HepG2 (cell line): ENCODE measurements at regions not wholly inside any gene's neighbourhood (a gene's known extent, or its start where the extent isn't known, plus 50 kb on each side); places are given as distances from the start of the nearest gene placed in this dataset.

Experiments used
- GTF3A ChIP-seq: sonication (generic); formaldehyde crosslinking; conservative IDR thresholded peaks from 2 replicates; pipeline ENCODE4 v1.4.0; 2020; ENCODE audit warnings: mild to moderate bottlenecking, missing genetic modification reagents
- JUNB ChIP-seq: sonication (generic); formaldehyde crosslinking; IDR thresholded peaks from 2 replicates; pipeline ENCODE4 v1.8.0; 2022; ENCODE audit warnings: missing genetic modification reagents, mild to moderate bottlenecking, borderline replicate concordance
- KLF11 ChIP-seq: IDR thresholded peaks from 2 replicates; pipeline ENCODE4 v1.6.1; 2016; ENCODE audit warnings: missing compliant biosample characterization
- ZNF3 ChIP-seq: IDR thresholded peaks from 2 replicates; pipeline ENCODE4 v1.7.0; 2017; ENCODE audit warnings: inconsistent platforms
- ZNF556 ChIP-seq: sonication (generic); formaldehyde crosslinking; IDR thresholded peaks from 2 replicates; pipeline ENCODE4 v1.4.0; 2020; ENCODE audit warnings: mild to moderate bottlenecking, missing genetic modification reagents, borderline replicate concordance

DNA sequence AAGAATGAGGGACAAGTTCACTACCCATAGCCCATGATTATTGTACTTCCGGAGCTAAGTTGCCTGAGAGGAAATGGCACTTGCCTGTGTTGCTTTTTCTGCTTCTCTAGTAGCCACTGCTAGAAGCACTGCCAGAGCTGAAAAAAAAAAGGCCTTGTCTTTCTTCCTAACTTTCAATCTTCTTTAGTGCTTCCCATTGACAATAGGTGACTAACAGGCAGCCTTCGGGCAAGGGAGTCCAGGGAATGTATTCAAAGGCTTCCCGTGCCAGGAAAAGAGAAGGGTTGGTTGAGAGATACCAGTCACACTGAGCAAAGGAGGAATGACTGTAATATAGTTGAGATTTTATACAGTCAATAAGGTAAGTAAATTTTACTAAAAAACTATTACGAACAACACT lies 242.0 kb downstream of the CALCRL start:
- TF ChIP-seq ZNF3 (CRISPR knock-in tag): no peak
- TF ChIP-seq JUNB (CRISPR knock-in tag): no peak
- TF ChIP-seq ZNF556 (CRISPR knock-in tag): no peak
- no peak for TF ChIP-seq KLF11 (CRISPR knock-in tag)
- TF ChIP-seq GTF3A (CRISPR knock-in tag): no peak
